Astrocyte of the spinal cord (primary cell): ENCODE measurements at regions not wholly inside any gene's neighbourhood (a gene's known extent, or its start where the extent isn't known, plus 50 kb on each side); places are given as distances from the start of the nearest gene placed in this dataset.
"Not testable (repeated sequence)": the region's sequence is repeated elsewhere in the genome, so short reads cannot be mapped to it uniquely, and the experiment has no call there.

ENCODE experiments used
- DNase-seq: peaks from one replicate; pipeline ENCODE4 v3.0.0; 2011; ENCODE audit warnings: low read depth, low spot score
- H3K4me3 ChIP-seq: 2 replicates; pipeline ENCODE4 v1.5.1; 2011; ENCODE audit warnings: low read depth, mild to moderate bottlenecking, low read length, moderate library complexity
- CTCF ChIP-seq: IDR thresholded peaks from 2 replicates; pipeline ENCODE4 v1.5.1; 2012; ENCODE audit warnings: low read depth, mild to moderate bottlenecking, low read length, inconsistent platforms
- in situ Hi-C: cut with HindIII; loops from 2 replicates; pipeline ENCODE4 v1.10.0; 2017; ENCODE audit warnings: low sequenced_read_pairs

- H3K4me3 ChIP-seq: no peak overlapping the region
Measured at GRCh38 chr4:154124539-154125255, 335.8 kb upstream of the SFRP2 start.

GRCh38 chr4:154123897-154124296, 335.0 kb upstream of the SFRP2 start:
- H3K4me3 ChIP-seq: no peak overlapping the region
- TF ChIP-seq CTCF: no peak
- no peak for DNase-seq
- in situ Hi-C loops: no loop called here

More at GRCh38 chr4:154124539-154125255, 335.8 kb upstream of the SFRP2 start:
- TF ChIP-seq CTCF: no peak
- in situ Hi-C loops: no loop called here
- DNase-seq: peak; percentile 86

GRCh38 chr4:154120690-154121345, 331.9 kb upstream of the SFRP2 start:
- H3K4me3 ChIP-seq: no peak overlapping the region
- TF ChIP-seq CTCF: no peak
- in situ Hi-C loops: no loop called here
- no peak for DNase-seq

- H3K4me3 ChIP-seq: no peak overlapping the region
- no peak for TF ChIP-seq CTCF
- DNase-seq: no peak
- in situ Hi-C loops: no loop called here
Measured at GRCh38 chr4:154120006-154120676, 331.3 kb upstream of the SFRP2 start.

- no peak overlapping the region for H3K4me3 ChIP-seq
- no peak for DNase-seq
- TF ChIP-seq CTCF: no peak
- in situ Hi-C loops: no loop called here
Measured at GRCh38 chr4:154119317-154119716, 330.4 kb upstream of the SFRP2 start.

- in situ Hi-C loops, H3K4me3 ChIP-seq, DNase-seq: not testable (repeated sequence)
Measured at GRCh38 chr4:154117726-154118125, 328.8 kb upstream of the SFRP2 start.

- no peak overlapping the region for H3K4me3 ChIP-seq
- no peak for DNase-seq
- in situ Hi-C loops: no loop called here
- TF ChIP-seq CTCF: no peak
Measured at GRCh38 chr4:154107337-154107736, 318.5 kb upstream of the SFRP2 start.
